Progenitor cell of endocrine pancreas (in vitro differentiated cells): ENCODE measurements at regions not wholly inside any gene's neighbourhood (a gene's known extent, or its start where the extent isn't known, plus 50 kb on each side); places are given as distances from the start of the nearest gene placed in this dataset.

Source experiments
- DNase-seq: peaks from one replicate; pipeline ENCODE4 v3.0.0; 2021; ENCODE audit warnings: low spot score; ENCODE audit not compliant: unreplicated experiment
- H3K27ac Mint-ChIP-seq: 2 replicates; pipeline ENCODE4 v1.8.0; 2021; ENCODE audit warnings: mild to moderate bottlenecking, moderate library complexity, mixed read lengths
- H3K27me3 Mint-ChIP-seq: 2 replicates; pipeline ENCODE4 v1.8.0; 2021; ENCODE audit warnings: mixed read lengths
- H3K36me3 Mint-ChIP-seq: 2 replicates; pipeline ENCODE4 v1.8.0; 2022; ENCODE audit warnings: mixed read lengths; ENCODE audit not compliant: insufficient read depth
- H3K4me1 Mint-ChIP-seq: 2 replicates; pipeline ENCODE4 v1.8.0; 2021; ENCODE audit warnings: low read depth, mixed read lengths
- H3K4me3 Mint-ChIP-seq: 2 replicates; pipeline ENCODE4 v1.8.0; 2021; ENCODE audit warnings: low read depth, mild to moderate bottlenecking, moderate library complexity, mixed read lengths
- H3K9me3 Mint-ChIP-seq: 2 replicates; pipeline ENCODE4 v1.8.0; 2021; ENCODE audit warnings: low read depth, mixed read lengths
- TF ChIP-seq, protein P1 (sequence below): fragments of 200-600 bp; sonication (generic); IDR thresholded peaks from one replicate; pipeline ENCODE4 v1.5.0; 2021; ENCODE audit warnings: antibody characterized with exemption, mild to moderate bottlenecking; ENCODE audit not compliant: unreplicated experiment

DNA sequence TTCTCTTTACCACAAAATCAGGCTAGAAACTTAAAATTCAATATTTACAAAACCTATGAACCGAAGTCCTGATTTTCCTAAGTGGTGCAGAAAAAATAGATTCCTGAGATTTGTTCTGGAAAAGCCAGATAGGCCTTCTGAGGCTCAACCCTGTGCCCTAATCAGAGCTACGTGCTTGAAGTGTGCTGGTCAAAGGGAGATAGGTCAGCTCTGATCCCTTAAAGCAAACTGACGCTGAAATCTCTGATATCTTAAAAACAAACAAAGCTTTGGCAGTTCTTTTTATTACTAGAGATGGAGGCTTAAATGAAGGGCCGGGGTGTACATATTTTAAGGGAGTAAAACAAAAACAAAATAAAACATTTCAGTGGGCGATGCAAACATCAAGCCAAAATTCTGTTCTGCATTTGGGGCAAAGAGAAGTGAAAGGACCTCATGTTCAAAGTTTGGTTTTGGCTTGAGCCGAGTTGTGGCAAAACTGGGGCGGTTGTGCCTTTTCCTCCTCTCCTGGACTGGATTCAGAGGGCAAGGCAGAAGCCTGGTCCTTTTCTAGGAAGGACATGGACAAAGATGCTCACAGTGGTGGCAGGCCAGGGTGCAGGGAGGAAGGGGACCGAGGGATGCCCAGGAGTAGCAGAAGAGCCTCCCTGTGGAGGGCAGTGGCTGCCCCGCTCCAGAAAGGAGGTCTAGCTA, 295.0 kb downstream of the CDCA7 start:
- H3K27ac Mint-ChIP-seq, result no peak overlapping the region
- no peaks in the 10 kb centered on the region for H3K9me3 Mint-ChIP-seq
- H3K27me3 Mint-ChIP-seq, result peaks cover 5% of the 10 kb centered on the region
- H3K4me3 Mint-ChIP-seq, result no peak overlapping the region
- no peaks in the 10 kb centered on the region for H3K36me3 Mint-ChIP-seq
- TF ChIP-seq, protein P1, sequence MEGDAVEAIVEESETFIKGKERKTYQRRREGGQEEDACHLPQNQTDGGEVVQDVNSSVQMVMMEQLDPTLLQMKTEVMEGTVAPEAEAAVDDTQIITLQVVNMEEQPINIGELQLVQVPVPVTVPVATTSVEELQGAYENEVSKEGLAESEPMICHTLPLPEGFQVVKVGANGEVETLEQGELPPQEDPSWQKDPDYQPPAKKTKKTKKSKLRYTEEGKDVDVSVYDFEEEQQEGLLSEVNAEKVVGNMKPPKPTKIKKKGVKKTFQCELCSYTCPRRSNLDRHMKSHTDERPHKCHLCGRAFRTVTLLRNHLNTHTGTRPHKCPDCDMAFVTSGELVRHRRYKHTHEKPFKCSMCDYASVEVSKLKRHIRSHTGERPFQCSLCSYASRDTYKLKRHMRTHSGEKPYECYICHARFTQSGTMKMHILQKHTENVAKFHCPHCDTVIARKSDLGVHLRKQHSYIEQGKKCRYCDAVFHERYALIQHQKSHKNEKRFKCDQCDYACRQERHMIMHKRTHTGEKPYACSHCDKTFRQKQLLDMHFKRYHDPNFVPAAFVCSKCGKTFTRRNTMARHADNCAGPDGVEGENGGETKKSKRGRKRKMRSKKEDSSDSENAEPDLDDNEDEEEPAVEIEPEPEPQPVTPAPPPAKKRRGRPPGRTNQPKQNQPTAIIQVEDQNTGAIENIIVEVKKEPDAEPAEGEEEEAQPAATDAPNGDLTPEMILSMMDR, result no peak
- peaks cover 10% of the 10 kb centered on the region for H3K4me1 Mint-ChIP-seq
- no peak for DNase-seq

DNA sequence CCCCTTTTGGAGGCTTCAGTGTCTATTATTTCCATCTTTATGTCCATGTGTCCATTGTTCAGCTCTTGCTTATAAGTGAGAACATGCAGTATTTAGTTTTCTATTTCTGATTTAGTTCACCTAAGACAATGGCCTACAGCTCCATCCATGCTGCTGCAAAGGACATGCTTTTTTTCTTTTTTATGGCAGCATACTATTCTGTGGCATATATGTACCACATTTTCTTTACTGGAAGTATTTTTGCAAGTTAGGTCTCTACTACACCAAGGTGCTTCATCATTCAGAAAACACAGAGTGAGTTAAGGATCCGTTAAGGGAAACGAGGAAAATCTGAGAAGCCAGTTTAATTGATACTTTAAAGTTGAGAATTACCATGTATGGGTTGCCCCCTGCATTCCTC, 297.2 kb downstream of the CDCA7 start:
- no peak overlapping the region for H3K4me3 Mint-ChIP-seq
- TF ChIP-seq, protein P1, result no peak
- no peaks in the 10 kb centered on the region for H3K9me3 Mint-ChIP-seq
- peaks cover 5% of the 10 kb centered on the region for H3K27me3 Mint-ChIP-seq
- H3K27ac Mint-ChIP-seq, result no peak overlapping the region
- no peak for DNase-seq
- H3K36me3 Mint-ChIP-seq, result no peaks in the 10 kb centered on the region
- peaks cover 10% of the 10 kb centered on the region for H3K4me1 Mint-ChIP-seq

DNA sequence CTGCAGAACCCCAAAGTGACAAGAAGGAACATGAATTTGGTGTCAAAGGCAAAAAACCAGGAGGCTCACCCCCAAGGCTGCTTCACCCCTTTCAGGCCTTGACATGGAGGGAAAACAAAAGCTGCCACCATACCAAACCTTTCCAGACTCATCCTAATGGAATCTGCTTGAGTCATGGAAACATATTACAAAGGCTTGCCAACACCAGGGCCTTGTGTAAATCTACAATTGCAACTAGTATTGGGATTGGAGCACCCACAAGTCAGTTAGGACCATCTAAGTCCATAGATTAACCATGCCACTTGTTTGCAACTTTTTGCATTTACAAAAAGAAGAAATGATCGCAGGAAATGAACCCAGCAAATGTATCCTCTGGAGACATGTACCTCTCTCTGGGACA, 297.6 kb downstream of the CDCA7 start:
- H3K36me3 Mint-ChIP-seq, result no peaks in the 10 kb centered on the region
- DNase-seq, result no peak
- H3K4me3 Mint-ChIP-seq, result no peak overlapping the region
- H3K4me1 Mint-ChIP-seq, result peaks cover 10% of the 10 kb centered on the region
- no peaks in the 10 kb centered on the region for H3K9me3 Mint-ChIP-seq
- H3K27ac Mint-ChIP-seq, result no peak overlapping the region
- TF ChIP-seq, protein P1, result no peak
- peaks cover 5% of the 10 kb centered on the region for H3K27me3 Mint-ChIP-seq

DNA sequence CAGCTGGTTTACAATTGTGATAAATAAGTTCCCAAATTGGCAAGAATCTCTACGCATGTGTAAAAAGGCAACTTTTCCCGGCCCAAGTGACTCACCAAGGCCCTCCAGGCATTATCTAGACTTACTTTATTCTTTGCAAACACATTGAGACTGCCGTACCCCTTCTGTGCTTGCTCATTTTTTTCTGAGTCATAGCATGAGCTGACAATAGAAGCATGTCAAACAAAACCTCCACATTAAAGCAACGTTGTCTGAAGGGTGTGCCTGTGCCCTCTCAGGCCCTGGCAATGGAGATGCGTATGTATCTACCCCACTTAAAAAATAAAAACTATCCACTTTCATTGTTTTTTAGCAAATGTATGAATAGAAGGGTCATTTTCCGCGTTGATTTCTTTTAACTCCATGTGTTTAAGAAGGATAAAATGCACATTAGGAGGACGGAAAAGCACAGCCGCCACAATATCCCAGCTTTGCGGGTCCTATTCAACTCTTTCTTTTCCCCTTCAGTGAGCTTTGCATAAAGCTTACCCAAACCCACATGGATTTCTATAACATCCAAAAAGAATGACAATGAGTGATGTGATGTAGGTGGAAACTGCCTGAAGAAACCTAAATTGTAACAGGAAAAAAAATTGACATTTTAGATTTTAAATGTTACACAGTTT, 298.2 kb downstream of the CDCA7 start:
- H3K27me3 Mint-ChIP-seq, result peaks cover 5% of the 10 kb centered on the region
- no peaks in the 10 kb centered on the region for H3K9me3 Mint-ChIP-seq
- no peak overlapping the region for H3K4me3 Mint-ChIP-seq
- H3K27ac Mint-ChIP-seq, result peak overlapping the region; percentile 62
- H3K36me3 Mint-ChIP-seq, result no peaks in the 10 kb centered on the region
- DNase-seq, result no peak
- TF ChIP-seq, protein P1, result no peak
- H3K4me1 Mint-ChIP-seq, result peaks cover 10% of the 10 kb centered on the region

DNA sequence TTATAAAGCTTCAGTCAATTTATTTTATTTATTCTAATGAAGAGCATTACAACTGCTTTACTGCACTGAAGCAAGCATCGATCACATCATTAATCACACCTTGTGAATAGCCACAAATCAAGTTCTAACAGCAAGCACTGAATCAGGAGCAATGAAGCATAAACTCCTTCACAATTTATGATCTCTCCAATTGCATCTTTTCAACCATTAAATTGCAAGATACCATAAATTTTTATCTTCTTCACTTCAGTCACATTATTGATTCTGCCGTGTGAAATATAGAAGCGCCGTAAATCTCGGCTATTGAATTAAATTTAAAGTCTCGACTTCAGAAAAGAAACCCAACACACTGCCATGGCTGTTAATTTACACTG, 298.7 kb downstream of the CDCA7 start:
- Mint-ChIP-seq H3K4me3 (no peak overlapping the region), H3K36me3 (no peaks in the 10 kb centered on the region), H3K4me1 (peaks cover 8% of the 10 kb centered on the region), H3K27me3 (peaks cover 2% of the 10 kb centered on the region), H3K9me3 (no peaks in the 10 kb centered on the region), H3K27ac (no peak overlapping the region)
- DNase-seq, result no peak
- TF ChIP-seq, protein P1, result no peak
